ENCODE measurements at regions not wholly inside any gene's neighbourhood (a gene's known extent, or its start where the extent isn't known, plus 50 kb on each side); places are given as distances from the start of the nearest gene placed in this dataset.

DNA sequence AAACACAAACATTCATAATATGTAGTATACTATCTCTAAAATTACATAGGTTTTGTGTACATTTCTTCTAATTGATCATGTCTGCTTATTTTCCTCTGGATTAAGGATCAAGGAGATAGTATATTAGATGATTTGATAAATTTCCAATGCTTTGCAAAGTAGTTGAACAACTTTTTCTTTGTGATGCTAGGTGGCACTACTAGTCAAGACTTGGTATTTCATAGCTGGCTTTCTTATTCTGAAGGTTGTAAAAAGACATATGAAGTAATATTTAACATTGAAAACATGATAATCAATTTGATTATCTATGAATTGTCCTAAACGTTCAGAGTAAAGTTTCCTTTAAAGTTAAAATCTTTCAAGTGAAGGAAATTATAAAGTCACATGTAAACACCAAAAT lies 106.1 kb upstream of the FGF10 start:
- Histone ChIP-seq H3K4me1 (ENCODE audit: control insufficient read depth, insufficient read depth, low read length) (no peaks in the 10 kb centered on the region), H3K27ac (ENCODE audit: low read length) (no peak overlapping the region), H3K27me3 (ENCODE audit: control insufficient read depth, insufficient read depth, low read length) (no peaks in the 10 kb centered on the region), H3K9me3 (ENCODE audit: control insufficient read depth, insufficient read depth, low read depth, low read length) (no peaks in the 10 kb centered on the region; the same call in 1 of the 2 replicates), H3K36me3 (ENCODE audit: control insufficient read depth, insufficient read depth, low read length) (no peaks in the 10 kb centered on the region), H3K4me3 (ENCODE audit: low read depth in 2 of 2, low read length in 2 of 2) (no peak overlapping the region)
- DNase-seq (ENCODE audit: low read depth, low spot score) (no peak), ATAC-seq (no peak)
- ChIA-PET POLR2A (no interaction called here), CTCF (no interaction called here)
- no peak for TF ChIP-seq SIN3A (IDR thresholded peaks at IDR 0.05; ENCODE audit: borderline replicate concordance, insufficient read depth, low read depth, low read length)
- in situ Hi-C loops (cut with HindIII; ENCODE audit: low pct_unique_long_range_greater_than_20kb, low sequenced_read_pairs) (no loop called here), intact Hi-C loops (cut with micrococcal nuclease; ENCODE audit: unreplicated experiment) (no loop called here)
- BruUV-seq (replicated peaks): no TSS peak

- Histone ChIP-seq H3K27me3 (ENCODE audit: control insufficient read depth, insufficient read depth, low read length) (no peaks in the 10 kb centered on the region), H3K36me3 (ENCODE audit: control insufficient read depth, insufficient read depth, low read length) (no peaks in the 10 kb centered on the region), H3K9me3 (ENCODE audit: control insufficient read depth, insufficient read depth, low read depth, low read length) (no peaks in the 10 kb centered on the region), H3K4me1 (ENCODE audit: control insufficient read depth, insufficient read depth, low read length) (no peaks in the 10 kb centered on the region), H3K4me3 (ENCODE audit: low read depth in 2 of 2, low read length in 2 of 2) (no peak overlapping the region), H3K27ac (ENCODE audit: low read length) (no peak overlapping the region)
- DNase-seq (ENCODE audit: low read depth, low spot score) (no peak), ATAC-seq (no peak)
- TF ChIP-seq CTCF (IDR thresholded peaks at IDR 0.05): no peak
- no peak for TF ChIP-seq SIN3A (IDR thresholded peaks at IDR 0.05; ENCODE audit: borderline replicate concordance, insufficient read depth, low read depth, low read length)
- TF ChIP-seq TCF7L2 (IDR thresholded peaks at IDR 0.05; ENCODE audit: low read depth, low read length): no peak
- TF ChIP-seq, protein P1, sequence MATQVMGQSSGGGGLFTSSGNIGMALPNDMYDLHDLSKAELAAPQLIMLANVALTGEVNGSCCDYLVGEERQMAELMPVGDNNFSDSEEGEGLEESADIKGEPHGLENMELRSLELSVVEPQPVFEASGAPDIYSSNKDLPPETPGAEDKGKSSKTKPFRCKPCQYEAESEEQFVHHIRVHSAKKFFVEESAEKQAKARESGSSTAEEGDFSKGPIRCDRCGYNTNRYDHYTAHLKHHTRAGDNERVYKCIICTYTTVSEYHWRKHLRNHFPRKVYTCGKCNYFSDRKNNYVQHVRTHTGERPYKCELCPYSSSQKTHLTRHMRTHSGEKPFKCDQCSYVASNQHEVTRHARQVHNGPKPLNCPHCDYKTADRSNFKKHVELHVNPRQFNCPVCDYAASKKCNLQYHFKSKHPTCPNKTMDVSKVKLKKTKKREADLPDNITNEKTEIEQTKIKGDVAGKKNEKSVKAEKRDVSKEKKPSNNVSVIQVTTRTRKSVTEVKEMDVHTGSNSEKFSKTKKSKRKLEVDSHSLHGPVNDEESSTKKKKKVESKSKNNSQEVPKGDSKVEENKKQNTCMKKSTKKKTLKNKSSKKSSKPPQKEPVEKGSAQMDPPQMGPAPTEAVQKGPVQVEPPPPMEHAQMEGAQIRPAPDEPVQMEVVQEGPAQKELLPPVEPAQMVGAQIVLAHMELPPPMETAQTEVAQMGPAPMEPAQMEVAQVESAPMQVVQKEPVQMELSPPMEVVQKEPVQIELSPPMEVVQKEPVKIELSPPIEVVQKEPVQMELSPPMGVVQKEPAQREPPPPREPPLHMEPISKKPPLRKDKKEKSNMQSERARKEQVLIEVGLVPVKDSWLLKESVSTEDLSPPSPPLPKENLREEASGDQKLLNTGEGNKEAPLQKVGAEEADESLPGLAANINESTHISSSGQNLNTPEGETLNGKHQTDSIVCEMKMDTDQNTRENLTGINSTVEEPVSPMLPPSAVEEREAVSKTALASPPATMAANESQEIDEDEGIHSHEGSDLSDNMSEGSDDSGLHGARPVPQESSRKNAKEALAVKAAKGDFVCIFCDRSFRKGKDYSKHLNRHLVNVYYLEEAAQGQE (IDR thresholded peaks at IDR 0.05; ENCODE audit: insufficient read depth in 1 of 2, low read depth in 2 of 2, low read length in 1 of 2): no peak
- no peak for TF ChIP-seq POLR2AphosphoS5 (IDR thresholded peaks at IDR 0.05; ENCODE audit: low read depth, low read length)
- ChIA-PET POLR2A (no interaction called here), CTCF (no interaction called here)
- intact Hi-C loops (cut with micrococcal nuclease; ENCODE audit: unreplicated experiment): no loop called here
- no TSS peak for BruUV-seq (replicated peaks)
- in situ Hi-C loops (cut with HindIII; ENCODE audit: low pct_unique_long_range_greater_than_20kb, low sequenced_read_pairs): no loop called here
Observed at GRCh38 chr5:44489759-44490158, 100.5 kb upstream of the FGF10 start.

- H3K9me3 ChIP-seq (ENCODE audit: control insufficient read depth, insufficient read depth, low read depth, low read length): no peaks in the 10 kb centered on the region
- H3K4me1 ChIP-seq (ENCODE audit: control insufficient read depth, insufficient read depth, low read length): no peaks in the 10 kb centered on the region
- CTCF ChIA-PET: no interaction called here
- intact Hi-C loops (cut with micrococcal nuclease; ENCODE audit: unreplicated experiment) (no loop called here), in situ Hi-C loops (cut with HindIII; ENCODE audit: low pct_unique_long_range_greater_than_20kb, low sequenced_read_pairs) (no loop called here)
- ATAC-seq (no peak), DNase-seq (ENCODE audit: low read depth, low spot score) (no peak)
- BruUV-seq (replicated peaks): no TSS peak
- no peak overlapping the region for H3K4me3 ChIP-seq (ENCODE audit: low read depth in 2 of 2, low read length in 2 of 2)
- no peaks in the 10 kb centered on the region for H3K36me3 ChIP-seq (ENCODE audit: control insufficient read depth, insufficient read depth, low read length)
- TF ChIP-seq POLR2AphosphoS5 (IDR thresholded peaks at IDR 0.05; ENCODE audit: low read depth, low read length) (no peak), SIN3A (IDR thresholded peaks at IDR 0.05; ENCODE audit: borderline replicate concordance, insufficient read depth, low read depth, low read length) (no peak)
- H3K27ac ChIP-seq (ENCODE audit: low read length): no peak overlapping the region
- POLR2A ChIA-PET: no interaction called here
- no peaks in the 10 kb centered on the region for H3K27me3 ChIP-seq (ENCODE audit: control insufficient read depth, insufficient read depth, low read length)
Observed at GRCh38 chr5:44486591-44486990, 97.4 kb upstream of the FGF10 start.
